AG04450 (cell line): ENCODE measurements at regions not wholly inside any gene's neighbourhood (a gene's known extent, or its start where the extent isn't known, plus 50 kb on each side); places are given as distances from the start of the nearest gene placed in this dataset.
"Not testable (repeated sequence)": the region's sequence is repeated elsewhere in the genome, so short reads cannot be mapped to it uniquely, and the experiment has no call there.

Experiments
- CTCF ChIA-PET: fragments of 300-600, 350-600 bp; formaldehyde crosslinking; extraction: SDS; loops from one replicate; lab custom pipeline; 2022; ENCODE audit warnings: antibody characterized with exemption, inconsistent platforms; lab: Charles Lee
- POLR2A ChIA-PET: fragments of 350-600 bp; formaldehyde crosslinking; extraction: SDS; loops from one replicate; lab custom pipeline; 2021; ENCODE audit warnings: antibody characterized with exemption, inconsistent platforms; lab: Yijun Ruan, JAX
- DNase-seq: peaks from one replicate; pipeline ENCODE4 v3.0.0-alpha.2; 2011; ENCODE audit warnings: low read depth, low spot score
- H3K27ac ChIP-seq: one replicate; pipeline ENCODE4 v1.5.1; 2012; ENCODE audit warnings: low read depth, low read length, control low read depth
- H3K27me3 ChIP-seq: one replicate; pipeline ENCODE4 v1.6.0; 2012; ENCODE audit warnings: low read length; ENCODE audit not compliant: control insufficient read depth, insufficient read depth
- H3K4me3 ChIP-seq: 2 replicates; pipeline ENCODE4 v1.5.1; 2011; ENCODE audit warnings: mild to moderate bottlenecking, low read depth, low read length, control low read depth
- H3K9me3 ChIP-seq: 2 replicates; pipeline ENCODE4 v1.5.1; 2012; ENCODE audit warnings: low read length; ENCODE audit not compliant: control insufficient read depth, insufficient read depth
- CTCF ChIP-seq: IDR thresholded peaks from 2 replicates; pipeline ENCODE4 v1.5.1; 2011; ENCODE audit warnings: low read depth, low read length, control low read depth, inconsistent platforms

GRCh38 chr1:82367456-82367855, 566.7 kb downstream of the ADGRL2 start:
- H3K9me3 ChIP-seq: no peaks in the 10 kb centered on the region
- ChIA-PET CTCF (no interaction called here), POLR2A (no interaction called here)
- no peak overlapping the region for H3K4me3 ChIP-seq
- no peaks in the 10 kb centered on the region for H3K27me3 ChIP-seq
- TF ChIP-seq CTCF: no peak
- H3K27ac ChIP-seq: no peak overlapping the region
- DNase-seq: no peak

- CTCF ChIA-PET: no interaction called here
- no peaks in the 10 kb centered on the region for H3K9me3 ChIP-seq
- TF ChIP-seq CTCF: no peak
- no peak overlapping the region for H3K4me3 ChIP-seq
- no peak for DNase-seq
- POLR2A ChIA-PET: no interaction called here
- no peak overlapping the region for H3K27ac ChIP-seq
- H3K27me3 ChIP-seq: no peaks in the 10 kb centered on the region
Measured at GRCh38 chr1:82366689-82367088, 566.0 kb downstream of the ADGRL2 start.

GRCh38 chr1:82359541-82359940, 558.8 kb downstream of the ADGRL2 start:
- DNase-seq, H3K27me3 ChIP-seq, H3K27ac ChIP-seq, POLR2A ChIA-PET, H3K9me3 ChIP-seq, H3K4me3 ChIP-seq, CTCF ChIA-PET: not testable (repeated sequence)

GRCh38 chr1:82358706-82359105, 558.0 kb downstream of the ADGRL2 start:
- CTCF ChIA-PET: not testable (repeated sequence)

GRCh38 chr1:82354546-82354945, 553.8 kb downstream of the ADGRL2 start:
- CTCF ChIA-PET, H3K27ac ChIP-seq, H3K27me3 ChIP-seq, H3K9me3 ChIP-seq, POLR2A ChIA-PET, H3K4me3 ChIP-seq, DNase-seq: not testable (repeated sequence)

More at GRCh38 chr1:82358706-82359105, 558.0 kb downstream of the ADGRL2 start:
- POLR2A ChIA-PET, H3K4me3 ChIP-seq, H3K9me3 ChIP-seq, H3K27me3 ChIP-seq, DNase-seq, H3K27ac ChIP-seq: not testable (repeated sequence)

GRCh38 chr1:82348487-82348886, 547.8 kb downstream of the ADGRL2 start:
- Histone ChIP-seq H3K9me3 (no peaks in the 10 kb centered on the region; the same call in 1 of the 2 replicates), H3K27me3 (no peaks in the 10 kb centered on the region), H3K27ac (no peak overlapping the region), H3K4me3 (no peak overlapping the region)
- ChIA-PET CTCF (no interaction called here), POLR2A (no interaction called here)
- TF ChIP-seq CTCF: no peak
- no peak for DNase-seq

GRCh38 chr1:82346141-82346540, 545.4 kb downstream of the ADGRL2 start:
- no peaks in the 10 kb centered on the region for H3K27me3 ChIP-seq
- ChIA-PET POLR2A (no interaction called here), CTCF (no interaction called here)
- H3K4me3 ChIP-seq: no peak overlapping the region
- no peaks in the 10 kb centered on the region; the same call in 1 of the 2 replicates for H3K9me3 ChIP-seq
- H3K27ac ChIP-seq: no peak overlapping the region
- no peak for TF ChIP-seq CTCF
- DNase-seq: no peak
